ENCODE measurements at regions not wholly inside any gene's neighbourhood (a gene's known extent, or its start where the extent isn't known, plus 50 kb on each side); places are given as distances from the start of the nearest gene placed in this dataset.

DNA sequence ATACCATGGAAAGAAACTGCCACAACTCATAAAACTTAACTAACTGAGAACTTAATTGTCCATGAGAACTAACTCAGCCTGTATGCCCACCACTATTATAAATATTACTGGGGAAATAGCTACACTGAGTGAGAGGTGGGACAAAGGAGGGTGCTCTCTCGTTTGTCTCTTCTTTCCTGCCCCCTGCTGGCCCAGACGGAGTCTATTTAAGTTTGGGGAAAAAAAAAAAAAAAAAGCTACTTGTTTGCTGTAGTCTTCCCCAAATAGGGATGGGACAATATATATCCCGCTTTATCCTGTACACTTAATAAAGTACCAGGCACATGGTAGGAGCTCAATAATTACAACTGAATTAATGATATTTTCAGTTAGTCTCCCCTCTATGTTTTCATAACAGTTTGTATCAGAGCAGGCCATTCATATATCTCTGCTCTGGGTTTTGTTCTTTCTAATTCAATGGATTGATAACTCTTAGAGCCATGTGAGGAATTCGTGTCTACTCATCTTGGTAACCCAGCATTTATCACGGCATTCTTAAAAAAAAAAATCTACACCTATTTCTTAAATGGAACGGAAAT, 647.6 kb upstream of the PKDCC start:
- DNase-seq (ENCODE audit: low read depth) = peak; percentile 4

DNA sequence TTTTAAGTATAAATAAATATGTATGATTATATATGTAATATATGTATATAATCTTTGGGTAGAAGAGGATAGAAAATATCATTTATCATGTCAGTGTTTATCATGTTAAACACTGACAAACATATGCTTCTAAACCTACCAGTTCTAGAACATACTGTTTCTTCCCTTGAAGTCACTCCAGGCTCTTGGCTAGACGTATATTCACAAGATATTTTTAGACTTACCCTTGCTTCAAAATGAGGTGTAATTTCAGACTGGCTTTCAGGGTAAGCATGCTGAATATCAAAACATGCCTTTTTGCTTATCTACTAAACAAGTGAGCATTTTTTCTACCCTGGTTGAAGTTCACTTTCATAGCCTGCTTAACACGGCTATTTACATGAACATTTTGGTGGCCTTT, 642.4 kb upstream of the PKDCC start:
- DNase-seq (ENCODE audit: low read depth) = no peak

DNA sequence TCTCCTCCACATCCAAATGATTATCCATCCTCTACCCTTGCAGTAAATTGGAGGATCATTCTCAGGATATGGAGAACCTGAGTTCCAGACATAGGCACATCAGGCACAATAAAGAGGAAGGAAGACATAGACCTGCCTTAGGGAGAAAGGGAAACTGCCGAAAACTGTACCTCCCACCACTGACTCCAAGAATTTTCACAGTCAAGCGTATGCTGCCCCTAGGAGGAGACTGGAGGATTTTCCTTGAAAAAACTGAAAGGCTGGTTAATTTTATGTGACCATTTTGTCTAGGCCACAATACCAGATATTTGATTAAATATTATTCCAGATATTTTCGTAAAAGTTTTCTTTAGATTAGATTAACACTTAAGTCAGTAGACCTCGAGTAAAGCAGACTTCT, 638.5 kb upstream of the PKDCC start:
- no peak for DNase-seq (ENCODE audit: low read depth)

DNA sequence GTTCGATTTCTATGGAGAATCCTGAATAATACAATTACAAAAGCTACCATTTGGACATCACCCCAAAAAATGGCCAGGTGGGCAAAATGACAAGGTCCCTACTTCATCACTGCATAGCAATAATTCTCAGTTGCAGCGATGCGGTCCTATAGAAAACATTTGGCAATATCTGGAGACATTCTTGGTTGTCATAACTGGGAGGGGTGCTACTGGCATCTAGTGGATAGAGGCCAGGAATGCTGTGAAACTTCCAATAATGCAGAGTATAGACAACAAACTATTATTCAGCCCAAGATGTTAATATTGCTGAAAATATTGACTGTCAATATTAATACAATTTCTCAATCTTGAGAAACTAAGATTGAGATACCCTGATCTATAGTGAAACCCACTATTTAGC, 637.8 kb upstream of the PKDCC start:
- DNase-seq (ENCODE audit: low read depth) = no peak

DNA sequence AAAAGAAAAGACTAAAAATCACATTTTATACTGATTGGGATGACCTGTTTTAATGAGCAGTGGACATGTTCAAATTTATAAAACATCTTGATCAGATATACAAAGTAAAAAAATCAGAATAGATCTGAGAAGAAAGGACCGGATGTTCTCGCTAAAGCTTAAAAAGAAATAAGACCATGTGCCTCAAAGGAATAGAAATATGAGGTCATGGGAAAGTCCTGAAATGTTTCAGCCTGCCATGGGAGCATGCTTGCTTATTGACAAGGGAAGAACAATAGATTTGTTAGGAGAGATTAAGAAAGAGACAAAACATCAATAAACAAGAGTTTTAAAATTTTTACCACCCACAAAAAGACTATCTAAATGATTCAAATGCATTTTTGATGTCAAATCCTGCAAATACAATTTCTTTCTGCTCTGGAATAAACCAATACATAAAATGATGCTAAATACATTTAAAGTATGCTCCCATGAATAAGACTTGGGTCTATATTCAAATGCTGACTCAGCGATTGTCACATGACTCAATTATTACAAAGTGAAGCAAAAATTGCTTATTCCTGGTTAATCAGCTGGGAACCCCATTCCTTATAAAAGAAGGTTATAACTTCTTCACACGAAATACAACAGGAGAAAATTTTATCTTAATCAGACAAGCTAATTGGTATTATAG, 633.9 kb upstream of the PKDCC start:
- no peak for DNase-seq (ENCODE audit: low read depth)

DNA sequence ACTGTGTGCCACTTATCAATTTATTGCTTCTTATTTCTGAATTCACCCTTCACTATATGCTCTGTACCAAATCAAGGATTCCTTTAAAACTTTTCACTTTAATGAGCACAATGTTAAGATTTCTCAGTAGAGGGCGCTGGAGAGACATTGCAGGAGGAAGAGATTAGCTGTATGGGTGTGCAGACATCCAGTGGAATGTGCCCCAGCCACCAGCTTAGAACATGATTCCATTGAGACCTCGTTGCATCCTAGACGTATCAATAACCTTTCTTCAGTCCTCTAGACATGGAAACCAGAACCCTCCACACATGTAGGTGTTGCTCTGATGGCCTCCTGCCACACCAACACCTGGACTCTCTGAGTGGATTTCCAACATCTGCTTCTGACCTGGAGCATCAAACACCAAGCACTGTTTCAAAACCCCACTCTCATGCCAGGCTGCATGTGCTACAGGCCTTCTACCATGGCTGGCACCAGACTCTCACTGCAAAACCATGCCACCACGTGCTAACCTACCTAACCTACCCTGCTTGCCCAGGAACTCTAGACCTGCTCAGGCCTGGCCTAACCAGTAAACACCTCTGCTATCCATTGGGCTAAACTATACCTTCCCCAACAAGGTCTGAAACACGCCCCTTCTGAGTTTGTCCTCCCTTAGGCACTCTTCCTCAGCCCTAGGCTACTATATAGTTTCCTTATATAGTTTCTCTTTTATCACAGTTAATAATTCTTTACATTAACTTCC, 633.2 kb upstream of the PKDCC start:
- DNase-seq (ENCODE audit: low read depth) = peak; percentile 28

DNA sequence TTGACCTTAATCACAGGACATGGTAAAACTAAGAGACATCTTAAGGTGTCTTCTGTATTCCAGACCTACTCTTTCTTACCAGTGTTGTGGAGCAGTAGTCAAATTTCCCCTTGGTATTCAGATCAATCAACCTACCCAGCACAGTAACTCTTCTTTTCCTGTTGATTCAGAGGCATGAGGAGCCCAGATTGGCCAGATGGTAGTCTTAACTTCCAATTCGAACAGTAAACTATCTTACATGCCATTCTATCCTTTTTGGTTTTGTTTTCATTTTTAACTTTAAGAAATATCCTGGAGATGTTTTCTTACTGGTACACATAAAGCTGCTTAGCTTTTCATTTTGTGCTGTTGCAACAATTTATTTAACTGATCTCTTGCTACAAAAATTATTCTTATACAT, 630.3 kb upstream of the PKDCC start:
- no peak for DNase-seq (ENCODE audit: low read depth)

DNA sequence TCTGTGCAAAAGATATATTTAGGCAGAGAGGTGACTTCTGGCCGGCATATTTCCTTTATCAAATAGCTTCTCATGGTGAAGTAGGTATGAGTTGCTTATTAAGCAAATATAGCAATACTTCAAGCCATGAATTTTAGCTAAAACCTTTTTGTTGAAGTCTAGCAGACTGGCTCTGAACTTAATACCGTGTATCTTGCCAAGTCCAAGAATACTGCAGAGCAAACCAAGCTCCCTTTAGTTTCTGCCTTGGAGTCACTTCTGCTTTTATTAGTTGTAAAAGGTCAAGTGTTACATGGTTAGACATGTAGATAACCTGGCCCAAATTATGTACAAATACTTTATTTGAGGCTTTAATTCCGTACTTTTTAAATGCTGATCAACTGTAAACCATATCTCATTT, 627.6 kb upstream of the PKDCC start:
- no peak for DNase-seq (ENCODE audit: low read depth)

DNA sequence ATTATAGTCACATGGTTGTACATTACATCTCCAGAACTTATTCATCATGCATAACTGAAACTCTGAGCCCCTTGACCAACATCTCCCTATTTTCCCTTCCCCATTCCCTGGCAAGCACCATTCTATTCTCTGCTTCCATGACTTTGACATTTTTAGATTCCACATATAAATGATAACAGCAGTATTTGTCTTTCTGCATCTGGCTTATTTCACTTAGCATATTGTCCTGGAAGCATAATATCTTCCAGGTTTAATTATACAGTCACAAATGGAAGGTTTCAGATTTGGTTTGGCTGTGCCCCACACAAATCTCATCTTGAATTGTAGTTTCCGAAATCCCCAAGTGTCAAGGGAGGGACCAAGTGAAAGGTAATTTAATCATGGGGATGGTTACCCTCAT, 626.9 kb upstream of the PKDCC start:
- no peak for DNase-seq (ENCODE audit: low read depth)

DNA sequence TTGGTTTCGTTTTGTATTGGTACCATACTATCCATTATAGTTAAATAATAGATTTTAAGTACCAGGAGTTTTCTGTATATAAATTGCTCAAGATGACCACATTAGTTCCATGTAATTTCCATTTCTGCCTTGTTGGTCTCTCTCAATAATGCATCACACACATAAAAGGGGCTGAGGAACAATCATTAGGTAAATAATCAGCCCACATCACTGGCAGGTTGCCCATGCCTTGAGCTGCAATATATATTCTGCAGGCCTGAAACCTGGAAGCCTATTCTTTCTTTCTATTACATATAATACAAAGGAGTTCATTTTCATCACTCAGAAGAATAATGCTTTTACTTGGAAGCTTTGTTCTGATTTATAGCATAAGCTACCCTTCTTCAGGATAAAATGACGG, 616.1 kb upstream of the PKDCC start:
- no peak for DNase-seq (ENCODE audit: low read depth)

DNA sequence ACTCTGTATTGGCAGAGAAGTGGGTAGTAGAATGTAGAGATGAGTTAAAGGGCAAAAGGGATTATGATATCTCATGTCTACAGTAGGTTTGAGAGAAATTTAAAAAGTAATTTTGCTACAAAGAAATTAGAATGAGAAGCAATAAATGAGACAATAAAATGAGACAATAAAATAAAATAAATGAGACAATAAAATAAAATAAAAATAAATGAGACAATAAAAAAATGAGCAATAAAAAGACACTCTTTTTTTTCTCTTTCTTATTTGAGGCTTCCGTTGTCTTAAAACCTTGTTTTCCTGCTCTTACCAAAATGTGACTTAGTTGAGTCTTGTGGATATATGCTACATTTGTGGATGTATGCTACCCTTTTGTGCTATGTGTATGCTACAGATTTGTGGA, 615.4 kb upstream of the PKDCC start:
- DNase-seq (ENCODE audit: low read depth) = no peak

DNA sequence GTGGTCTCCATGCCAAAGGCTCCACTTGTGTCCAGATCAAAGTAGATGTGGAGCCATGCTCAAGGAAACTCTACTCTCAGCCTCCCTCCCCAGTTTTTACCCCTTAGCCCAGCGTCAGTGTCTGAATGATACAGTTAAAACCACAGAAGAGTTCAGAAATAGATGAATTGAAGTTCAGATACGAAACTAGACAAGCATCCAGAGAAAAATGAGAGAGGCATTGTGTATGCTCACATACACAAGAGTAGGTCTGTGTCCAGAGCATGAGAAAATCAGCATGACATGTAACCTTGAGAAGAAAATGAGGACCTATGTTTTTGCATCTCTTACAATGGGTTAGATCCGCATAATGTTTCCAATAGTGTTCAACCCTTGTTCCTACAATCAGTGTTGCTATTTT, 612.8 kb upstream of the PKDCC start:
- DNase-seq (ENCODE audit: low read depth) = no peak

DNA sequence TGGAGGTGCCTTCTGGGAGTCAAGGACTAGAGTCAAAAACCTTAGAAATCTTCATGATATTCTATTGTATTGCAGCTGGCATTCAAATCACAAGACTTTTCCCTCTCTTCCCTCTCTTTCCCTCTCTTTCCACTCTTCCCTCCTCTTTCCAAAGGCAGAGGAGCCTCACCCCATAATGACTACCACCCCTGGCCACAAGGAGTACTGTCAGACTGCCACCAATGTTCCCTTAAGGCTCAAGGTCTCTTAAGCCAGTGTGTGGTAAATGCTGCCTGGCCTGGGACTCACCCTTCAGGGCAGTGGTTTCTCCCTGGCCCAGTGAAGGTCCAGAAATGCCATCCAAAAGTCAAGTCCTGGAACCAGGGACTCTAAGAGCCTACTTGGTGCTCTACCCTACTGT, 605.9 kb upstream of the PKDCC start:
- no peak for DNase-seq (ENCODE audit: low read depth)

DNA sequence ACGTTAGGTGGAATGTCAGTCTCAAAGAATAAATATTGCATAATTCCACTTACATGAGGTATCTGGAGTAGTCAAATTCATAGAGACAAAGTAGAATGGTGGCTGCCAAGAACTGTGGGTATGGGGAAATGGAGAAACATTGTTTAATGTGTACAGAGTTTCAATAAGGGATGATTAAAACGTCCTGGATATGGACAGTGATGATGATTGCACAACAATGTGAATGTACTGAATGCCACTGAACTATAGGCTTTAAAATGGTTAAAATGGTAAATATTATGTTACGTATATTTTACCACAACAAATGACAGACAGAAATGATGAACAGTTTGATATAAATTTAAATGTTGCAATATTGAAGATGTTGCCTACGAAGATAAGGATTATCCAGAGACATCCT, 602.0 kb upstream of the PKDCC start:
- DNase-seq (ENCODE audit: low read depth) = no peak

DNA sequence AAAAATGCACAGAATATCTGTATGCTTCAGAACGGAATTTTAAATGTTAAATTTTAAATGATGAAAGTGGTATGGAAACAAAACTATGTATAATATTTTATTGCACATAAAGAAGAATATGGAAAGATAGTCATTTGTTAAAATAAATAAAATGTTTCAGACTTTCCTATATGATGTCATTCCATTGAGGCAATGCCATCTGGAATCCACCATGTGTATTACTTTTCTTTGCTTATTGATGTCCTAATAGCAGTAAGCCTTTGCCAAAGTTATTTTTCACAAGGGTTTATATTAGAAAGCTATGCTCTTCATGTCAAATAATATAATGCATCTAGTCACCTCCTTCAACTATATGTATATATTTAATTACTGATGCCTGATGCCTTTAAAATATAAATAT, 601.6 kb upstream of the PKDCC start:
- DNase-seq (ENCODE audit: low read depth) = no peak

DNA sequence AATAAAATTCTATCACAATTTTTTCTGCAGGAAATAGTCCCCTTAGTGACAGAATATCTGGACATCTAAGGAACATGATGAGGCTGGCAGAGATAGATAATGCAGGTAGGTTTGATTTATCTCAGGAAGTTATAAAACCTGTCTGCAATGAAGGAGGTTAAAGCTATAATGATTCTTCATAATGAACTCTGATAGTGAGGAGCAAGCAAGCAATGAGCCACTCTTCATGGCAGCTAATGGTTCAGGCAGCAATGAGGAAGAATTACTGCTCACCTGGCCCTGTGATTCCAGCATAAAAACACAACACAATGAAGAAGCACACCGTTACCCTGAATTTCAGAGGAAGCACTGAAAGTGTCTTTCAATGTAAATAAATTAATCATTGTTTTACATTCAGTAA, 599.6 kb upstream of the PKDCC start:
- no peak for DNase-seq (ENCODE audit: low read depth)

DNA sequence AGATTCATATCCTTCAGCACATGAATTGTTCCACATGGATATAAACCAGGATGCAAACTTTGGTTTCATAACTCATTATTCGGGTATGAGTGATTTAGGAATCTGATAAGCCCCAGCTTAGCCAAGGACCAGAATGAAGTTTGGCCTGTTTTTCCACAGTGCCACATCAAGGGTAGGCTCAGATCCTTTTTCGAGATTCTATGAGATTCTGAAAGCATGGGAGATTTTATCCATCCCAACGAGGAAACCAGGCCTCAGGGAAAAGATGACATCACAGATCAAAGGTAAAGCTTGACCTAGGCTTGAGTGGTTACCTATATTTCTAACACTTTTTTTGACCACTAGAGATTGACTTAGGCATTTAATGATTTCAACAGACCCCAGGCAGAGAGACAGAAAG, 590.8 kb upstream of the PKDCC start:
- no peak for DNase-seq (ENCODE audit: low read depth)

DNA sequence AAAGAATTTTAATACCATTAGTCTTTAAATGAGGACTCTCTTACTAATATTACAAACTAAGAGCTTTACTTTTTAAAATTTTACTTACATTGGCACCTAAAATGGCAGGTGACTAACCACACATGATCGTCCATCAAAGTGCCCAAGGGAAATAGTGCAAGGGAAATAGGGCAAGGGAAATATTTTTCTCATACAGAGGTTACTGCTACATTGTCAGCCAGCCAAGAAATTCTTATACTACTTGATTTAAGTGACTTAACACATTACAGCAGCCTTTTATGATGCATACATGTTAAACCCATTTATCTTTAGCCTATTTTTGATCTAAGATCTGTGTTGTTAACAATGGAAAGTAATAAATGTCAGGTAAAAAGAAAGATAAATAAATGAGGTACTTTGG, 587.2 kb upstream of the PKDCC start:
- DNase-seq (ENCODE audit: low read depth) = no peak

DNA sequence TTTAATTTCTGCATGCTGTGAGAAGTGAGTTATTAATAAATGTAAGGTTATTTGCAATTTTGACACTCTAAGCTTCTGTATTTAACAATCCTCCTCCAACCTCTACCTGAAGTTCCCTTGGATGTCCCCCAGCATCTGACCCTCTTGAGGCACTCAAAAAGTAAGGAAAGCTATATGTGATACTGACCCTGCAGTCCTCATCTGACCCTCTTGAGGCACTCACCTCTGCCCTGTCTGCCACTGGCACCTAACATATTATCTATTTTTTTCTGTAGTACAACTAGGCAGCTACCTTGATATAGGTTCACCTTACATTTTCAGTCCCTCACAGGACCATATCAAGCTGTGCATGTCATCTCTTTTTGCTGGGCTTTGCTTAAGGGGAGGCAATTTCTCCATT, 583.4 kb upstream of the PKDCC start:
- no peak for DNase-seq (ENCODE audit: low read depth)

DNA sequence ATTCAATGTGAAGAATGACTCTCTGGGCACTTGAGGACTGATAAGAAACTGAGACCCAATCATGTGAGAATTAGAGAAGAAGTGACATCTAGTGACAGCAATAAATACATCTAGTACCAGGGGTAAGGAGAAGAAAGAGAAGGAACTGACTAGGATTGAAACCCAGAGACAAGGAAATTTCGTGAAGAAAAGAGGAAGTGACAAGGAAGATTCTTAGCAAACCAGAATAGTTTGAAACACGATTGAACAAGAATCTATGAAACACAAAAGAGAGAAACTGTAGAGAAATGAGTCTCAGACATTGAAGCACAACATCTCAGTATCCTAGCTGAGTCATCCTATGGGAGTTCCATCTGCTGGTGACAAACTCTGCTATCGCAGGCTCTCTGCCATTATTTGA, 571.9 kb upstream of the PKDCC start:
- DNase-seq (ENCODE audit: low read depth) = no peak

DNA sequence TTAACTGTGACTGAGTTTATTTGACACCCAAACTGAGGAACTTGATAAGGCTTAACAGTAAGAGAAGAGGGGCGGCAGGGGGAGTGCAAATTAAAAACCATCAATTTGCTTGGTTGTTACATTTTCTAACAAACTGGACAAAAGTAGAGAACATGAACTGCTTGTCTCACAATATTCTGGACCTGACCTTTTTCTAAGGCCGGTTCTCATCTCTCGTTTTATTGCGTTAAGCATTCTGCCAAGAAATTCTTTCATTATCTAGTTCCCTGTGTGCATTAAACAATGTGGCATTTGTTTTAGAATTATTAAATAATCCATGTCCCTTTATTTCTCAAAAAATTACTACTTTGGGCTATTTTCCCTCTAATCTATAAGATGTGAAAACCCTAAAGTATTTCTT, 565.2 kb upstream of the PKDCC start:
- DNase-seq (ENCODE audit: low read depth) = no peak

DNA sequence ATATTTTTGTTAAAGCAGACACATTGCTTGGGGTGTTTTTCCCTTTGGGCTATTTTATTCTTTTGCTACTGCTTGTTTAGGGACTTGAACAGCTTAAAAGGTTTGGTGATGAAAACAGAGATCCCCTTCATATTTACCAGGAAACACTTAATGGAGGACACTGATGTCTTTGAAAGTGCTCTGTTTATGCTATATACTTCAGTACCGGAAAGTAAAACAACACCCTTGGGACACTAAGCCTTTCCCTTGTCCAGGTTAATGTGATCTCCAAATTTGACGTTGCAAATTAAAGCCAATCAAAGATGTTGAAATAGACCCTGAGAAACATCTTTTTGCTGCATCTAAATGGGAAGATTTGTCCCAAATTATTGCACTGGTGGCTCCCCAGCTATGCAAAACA, 564.6 kb upstream of the PKDCC start:
- no peak for DNase-seq (ENCODE audit: low read depth)

DNA sequence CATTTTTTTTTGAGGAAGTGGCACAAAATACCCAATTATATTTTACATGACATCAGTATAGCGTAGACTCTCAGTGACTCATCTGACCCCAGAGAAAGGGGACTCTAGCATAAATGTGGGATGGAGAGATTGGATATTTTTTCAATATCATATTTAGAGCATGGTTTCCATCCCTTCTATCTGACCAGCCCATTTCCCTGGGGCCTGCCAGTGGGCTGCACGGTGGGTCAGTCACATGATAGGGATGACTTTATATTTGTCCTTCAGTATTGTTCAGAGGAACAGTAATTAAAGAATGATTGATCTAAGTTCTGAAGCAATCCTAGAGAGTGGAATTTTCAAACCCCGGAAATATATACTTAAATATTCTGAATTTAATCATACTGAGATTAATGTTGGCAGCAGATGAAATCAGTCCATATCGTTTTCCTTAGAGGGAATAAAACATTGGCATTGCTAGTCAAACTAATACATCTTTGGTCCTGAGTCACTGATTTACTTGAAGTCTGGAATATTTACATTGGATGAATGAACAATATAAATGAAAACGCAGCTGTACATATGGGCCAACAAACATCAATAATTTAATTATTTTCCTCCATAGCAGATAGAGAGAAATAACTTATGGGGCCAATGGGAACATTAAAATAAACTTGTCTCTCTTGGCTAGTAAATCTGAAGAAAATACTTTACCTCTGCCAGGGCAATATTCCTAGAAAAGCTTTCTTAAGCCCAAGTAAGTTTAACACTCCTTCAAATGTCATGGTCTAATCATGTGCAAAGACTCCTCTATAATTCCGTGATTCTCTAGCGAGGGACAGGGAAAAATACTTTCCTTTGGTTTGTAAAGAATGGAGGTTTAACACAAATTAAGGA, 563.6 kb upstream of the PKDCC start:
- DNase-seq (ENCODE audit: low read depth) = no peak

Data from iris pigment epithelial cell (primary cell).